ENCODE measurements at regions not wholly inside any gene's neighbourhood (a gene's known extent, or its start where the extent isn't known, plus 50 kb on each side); places are given as distances from the start of the nearest gene placed in this dataset.

DNA sequence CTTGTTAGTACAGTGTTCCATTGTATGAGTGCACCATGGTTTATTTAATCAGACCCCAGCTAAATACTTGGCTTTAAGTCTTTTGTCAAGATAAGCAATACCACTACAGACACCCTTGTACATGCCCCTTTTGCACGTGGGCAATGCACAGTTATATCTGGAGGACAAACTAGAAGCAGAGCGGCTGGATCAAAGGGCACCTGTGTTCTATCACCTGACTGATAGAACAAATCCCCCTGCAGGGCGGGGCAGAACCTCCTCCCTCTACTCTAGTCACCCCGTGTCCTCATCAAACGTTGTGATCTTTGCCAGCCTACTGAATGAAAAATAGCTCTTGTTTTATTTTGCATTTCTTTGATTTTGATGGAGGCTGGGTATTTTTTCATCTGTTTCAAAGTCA, 314.9 kb downstream of the TLE3 start:
- DNase-seq (ENCODE audit: extremely low read depth in 1 of 2, low read depth in 1 of 2), result no peak

DNA sequence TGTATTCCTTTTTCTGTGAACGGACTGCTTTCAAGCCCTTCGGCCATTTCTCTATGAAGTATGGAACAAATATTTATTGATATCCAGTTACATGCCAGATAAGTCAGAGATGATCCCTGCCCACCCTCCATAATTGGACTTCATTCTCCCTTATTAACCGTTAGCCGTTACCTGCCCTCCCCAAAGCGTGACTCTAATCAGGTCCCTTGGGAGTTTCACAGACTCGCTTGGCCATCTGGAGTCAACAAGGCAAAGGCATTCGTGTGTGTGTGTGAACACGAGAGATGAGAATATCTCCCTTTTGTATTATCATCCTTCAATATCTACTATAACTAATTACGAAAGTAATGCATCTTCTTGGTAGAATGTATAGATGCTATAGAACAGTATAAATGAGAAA, 314.5 kb downstream of the TLE3 start:
- no peak for DNase-seq (ENCODE audit: extremely low read depth in 1 of 2, low read depth in 1 of 2)

DNA sequence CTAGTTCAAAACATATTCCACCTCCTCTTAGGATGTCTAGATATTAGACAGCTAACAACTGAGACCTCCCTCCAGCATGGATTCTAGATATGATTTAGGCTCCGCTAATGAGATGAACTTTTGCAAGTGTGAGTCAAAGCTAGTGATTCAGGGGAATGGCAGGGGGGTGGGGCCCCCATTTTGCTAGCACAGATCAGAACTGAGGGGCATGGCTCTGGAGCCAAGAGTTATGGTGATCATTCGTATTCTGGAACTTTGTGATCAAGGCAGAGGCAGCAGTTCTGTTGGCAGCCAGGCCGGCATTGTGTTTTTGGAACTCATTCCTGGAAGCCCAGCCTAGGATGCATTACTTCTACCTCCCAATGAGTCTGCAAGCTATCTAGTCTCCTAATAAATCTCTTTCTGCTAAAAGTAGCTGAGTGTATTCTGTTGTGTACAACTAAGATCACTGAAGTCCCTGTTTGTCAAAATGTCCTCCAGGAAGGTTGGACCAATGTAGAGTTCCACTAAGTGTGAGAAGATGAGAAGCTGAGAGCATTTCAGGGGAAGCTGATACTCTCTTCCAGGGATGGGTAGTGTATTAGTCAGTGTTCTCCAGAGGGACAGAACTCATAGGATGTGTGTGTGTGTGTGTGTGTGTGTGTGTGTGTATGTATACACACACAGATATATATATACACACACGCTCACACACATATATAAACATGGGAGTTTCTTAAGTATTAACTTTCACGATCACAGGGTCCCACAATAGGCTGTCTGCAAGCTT, 312.7 kb downstream of the TLE3 start:
- DNase-seq (ENCODE audit: extremely low read depth in 1 of 2, low read depth in 1 of 2), result no peak

DNA sequence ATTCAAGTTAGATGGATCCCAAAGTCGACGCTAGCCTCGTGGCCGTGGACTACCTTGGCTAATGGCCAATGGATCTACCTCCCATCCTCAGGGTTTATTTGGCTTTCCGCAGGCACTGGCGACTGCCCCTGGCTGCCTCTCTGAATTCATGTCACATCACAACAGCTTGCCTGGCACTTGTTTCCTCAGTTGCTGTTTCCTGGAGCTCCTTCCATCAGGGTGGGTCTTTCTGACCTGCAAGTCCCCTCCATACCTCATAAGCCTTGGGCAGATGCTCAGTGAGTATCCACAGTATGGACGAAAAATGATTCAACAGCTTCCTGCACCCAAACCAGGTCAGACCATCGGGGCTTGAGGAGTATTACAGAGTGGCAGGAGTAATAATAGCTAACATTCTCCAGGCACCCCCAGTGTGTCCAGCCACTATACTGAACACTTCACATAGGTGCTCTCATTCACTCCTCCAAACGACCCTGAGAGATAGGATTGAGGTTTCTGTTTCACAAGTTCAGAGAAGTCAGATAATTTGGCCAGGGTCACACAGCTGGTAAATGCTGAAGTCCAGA, 311.5 kb downstream of the TLE3 start:
- DNase-seq (ENCODE audit: extremely low read depth in 1 of 2, low read depth in 1 of 2), result no peak

DNA sequence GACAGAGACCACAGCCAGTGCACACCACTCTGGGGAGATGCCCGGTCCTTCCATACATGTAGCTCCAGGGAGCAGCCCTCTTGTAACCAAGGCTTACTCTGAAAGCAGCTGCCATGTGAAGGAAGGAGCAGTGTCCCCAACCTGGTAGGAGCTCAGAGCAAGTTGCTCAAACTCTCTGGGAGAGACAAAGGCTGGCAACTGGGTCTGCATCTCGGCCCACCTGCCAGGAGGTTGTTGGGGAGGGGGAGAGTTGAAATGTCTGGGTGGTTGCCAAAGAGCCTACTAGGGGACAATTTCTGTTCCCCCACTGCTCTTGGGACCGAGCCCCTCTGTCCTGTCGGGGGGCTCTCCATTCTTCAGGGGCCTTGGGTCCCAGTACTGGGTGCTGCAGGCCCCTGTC, 309.9 kb downstream of the TLE3 start:
- DNase-seq (ENCODE audit: extremely low read depth in 1 of 2, low read depth in 1 of 2), result no peak

DNA sequence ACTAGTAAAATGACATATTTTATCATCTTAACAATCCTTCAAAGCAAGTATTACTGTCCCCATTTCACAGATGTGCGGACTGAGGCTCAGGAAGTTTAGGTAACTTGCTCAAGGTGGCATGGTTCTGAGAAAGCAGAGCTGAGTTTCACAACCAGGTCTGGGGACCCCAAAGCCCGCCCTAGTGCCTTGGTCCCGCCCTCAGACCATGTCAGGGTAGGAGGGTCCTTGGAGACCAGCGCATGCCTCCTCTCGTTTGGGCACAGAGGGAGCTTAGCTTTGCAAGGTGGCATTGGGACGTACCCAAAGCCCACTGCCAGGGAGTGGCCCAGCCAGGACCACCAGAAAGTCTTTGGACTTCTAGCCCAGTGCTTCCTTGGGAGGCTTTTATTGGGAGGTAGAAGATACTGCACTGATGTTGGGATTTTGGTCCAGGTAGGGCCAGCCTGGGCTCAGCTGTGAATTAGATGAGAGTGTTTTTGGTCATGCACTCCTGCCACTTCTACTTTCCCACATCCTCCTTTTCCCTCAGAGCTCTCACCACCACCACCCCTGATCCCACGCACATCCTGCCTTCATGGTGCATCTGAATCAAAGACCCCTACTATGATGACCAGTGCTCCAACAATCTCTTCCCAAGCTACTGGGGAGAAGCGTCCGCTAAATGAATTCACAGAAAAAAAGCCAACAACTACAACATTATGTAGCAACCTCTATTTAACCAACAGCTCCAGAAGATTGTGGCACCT, 307.9 kb downstream of the TLE3 start:
- DNase-seq (ENCODE audit: extremely low read depth in 1 of 2, low read depth in 1 of 2), result no peak

DNA sequence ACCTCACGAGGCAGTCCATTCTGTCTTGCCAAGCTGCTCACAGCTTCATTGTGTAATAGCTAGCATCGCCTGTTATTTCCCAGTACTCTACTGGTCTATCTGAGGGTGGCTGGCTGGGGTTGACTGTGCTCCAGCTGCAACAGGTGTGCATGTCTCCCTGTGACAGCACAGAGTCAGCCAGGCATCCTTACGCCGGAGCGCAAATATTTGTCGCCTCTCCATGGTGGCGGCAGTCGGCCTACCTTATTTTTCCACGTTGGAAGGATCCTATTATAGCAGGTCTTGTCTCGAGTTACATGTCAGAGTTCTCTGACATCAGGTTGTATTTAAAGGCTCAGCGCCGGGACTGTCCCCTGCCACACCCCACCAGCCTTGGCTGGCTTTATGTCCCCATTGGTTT, 307.1 kb downstream of the TLE3 start:
- no peak for DNase-seq (ENCODE audit: extremely low read depth in 1 of 2, low read depth in 1 of 2)

DNA sequence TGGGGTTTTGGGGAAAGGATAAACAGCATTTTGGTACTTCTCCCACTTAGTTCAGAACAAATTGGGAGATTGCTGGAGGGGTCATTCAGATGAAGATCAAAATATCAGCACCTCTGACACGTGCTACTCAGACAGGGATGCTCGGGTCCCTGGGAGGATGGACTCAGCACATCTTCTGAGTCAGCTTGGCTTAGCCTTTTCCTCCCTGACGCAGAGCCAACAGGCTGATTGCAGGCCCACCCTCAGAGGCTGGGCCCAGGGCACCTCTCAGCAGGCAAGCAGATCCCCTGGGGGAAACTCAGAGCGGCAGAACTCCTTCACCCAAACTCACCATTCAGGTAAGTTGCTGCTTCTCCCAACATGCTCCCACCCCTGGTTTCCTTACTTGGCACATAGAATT, 304.9 kb downstream of the TLE3 start:
- no peak for DNase-seq (ENCODE audit: extremely low read depth in 1 of 2, low read depth in 1 of 2)

DNA sequence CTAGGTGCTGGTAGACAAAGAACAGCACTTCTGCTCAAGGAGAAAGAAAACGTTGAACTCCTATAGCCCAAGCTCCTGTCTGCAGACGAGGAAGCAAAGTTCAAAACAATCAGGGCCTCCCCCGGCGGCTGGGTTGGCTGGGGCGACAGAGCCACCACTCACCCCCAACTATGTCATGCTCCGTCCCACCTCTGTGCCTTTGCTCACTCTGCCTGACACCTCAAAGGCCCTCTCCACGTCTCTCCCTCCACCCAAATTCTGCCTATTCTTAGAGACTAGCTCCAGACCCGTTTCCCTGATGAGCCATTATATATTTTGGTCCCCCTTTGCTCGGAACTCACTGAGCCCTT, 304.3 kb downstream of the TLE3 start:
- DNase-seq (ENCODE audit: extremely low read depth in 1 of 2, low read depth in 1 of 2), result no peak

DNA sequence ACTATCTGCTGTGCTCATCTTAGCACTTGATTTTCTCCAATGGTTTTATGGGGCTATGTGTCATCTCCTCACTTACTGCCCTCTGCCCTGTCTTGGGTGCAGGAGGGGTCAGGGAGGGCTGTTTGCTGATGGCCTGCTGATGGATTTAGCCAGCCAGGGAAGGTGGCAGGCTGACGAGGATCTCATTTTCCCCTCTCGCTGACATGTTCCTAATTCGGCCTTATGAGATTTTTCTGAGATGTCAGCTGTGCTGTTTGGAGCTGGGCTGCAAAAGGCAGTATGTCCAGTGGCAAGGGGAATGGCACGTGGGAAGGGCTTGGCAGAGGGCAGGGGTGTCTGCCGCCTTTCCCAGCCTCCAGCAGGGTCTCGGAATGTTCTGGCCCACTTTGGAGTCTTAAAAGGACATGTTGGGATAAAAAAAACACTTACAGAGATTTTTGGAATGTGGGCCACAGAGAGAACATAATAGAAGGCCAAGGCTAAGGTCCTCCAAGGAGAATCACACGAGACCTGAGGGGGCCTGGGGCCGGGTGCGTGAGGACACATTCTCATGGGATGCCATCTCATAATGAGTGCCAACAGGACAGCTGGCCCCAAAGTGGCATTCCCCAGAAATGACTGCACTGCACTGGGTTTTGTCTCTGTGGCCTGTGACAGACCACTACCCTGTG, 303.8 kb downstream of the TLE3 start:
- DNase-seq (ENCODE audit: extremely low read depth in 1 of 2, low read depth in 1 of 2), result no peak

DNA sequence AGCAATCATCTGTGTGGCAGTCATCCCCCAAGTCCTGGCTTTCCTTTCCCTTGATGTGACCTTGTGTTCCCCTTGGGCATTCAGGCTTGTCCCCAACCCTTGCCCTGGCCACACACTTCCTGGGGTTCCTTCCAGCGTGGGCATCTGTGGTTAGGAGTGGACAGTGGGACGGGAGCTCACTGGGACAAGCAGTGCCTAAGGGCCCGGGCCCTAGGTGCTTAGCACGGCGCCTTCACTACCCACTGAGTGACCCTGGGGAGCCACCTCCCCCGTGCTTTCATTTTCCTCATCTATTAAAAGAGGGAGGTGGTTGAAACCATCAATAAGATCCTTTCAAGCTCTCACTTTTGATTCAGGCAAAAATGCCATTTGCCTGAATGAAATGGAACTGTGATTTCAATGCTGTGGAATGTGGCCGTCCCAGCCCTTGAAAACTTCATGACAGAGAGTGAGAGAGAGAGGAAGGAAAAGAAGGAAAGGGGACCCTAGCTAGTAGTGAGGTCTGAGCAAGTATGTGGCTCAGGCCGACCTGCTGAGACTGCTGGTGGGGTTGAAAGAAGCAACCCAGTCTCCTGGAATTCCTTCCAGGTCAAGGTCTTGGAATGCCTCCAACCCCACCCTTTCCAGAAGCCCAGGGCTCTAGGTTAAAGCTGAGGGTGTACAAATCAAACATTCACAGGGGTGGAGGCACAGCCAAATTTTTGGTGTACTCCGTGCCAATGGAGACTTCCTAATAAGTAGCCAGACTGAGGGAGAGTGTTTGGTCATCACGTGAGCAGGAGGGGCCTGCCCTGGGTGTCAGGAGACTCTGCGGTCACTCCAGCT, 302.9 kb downstream of the TLE3 start:
- no peak for DNase-seq (ENCODE audit: extremely low read depth in 1 of 2, low read depth in 1 of 2)

DNA sequence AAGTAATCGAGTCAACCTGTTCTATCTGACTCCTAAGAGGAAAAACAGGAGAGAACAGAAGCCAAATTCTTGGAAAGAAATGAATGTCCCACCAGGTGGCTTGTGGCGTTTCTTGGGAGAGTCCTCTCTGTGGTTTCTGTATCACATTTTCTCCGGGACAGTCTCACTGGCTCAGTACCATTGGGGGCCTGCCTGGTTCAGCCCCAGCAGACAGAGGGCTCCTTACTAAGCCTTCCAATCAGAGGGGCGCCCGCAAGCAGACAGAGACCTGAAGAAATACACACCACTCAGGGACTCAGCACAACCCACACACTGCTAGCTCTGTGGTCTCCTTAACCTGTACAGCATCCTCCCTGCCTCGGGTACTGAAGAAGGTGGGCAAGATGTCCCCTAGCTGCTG, 302.1 kb downstream of the TLE3 start:
- DNase-seq (ENCODE audit: extremely low read depth in 1 of 2, low read depth in 1 of 2), result no peak

DNA sequence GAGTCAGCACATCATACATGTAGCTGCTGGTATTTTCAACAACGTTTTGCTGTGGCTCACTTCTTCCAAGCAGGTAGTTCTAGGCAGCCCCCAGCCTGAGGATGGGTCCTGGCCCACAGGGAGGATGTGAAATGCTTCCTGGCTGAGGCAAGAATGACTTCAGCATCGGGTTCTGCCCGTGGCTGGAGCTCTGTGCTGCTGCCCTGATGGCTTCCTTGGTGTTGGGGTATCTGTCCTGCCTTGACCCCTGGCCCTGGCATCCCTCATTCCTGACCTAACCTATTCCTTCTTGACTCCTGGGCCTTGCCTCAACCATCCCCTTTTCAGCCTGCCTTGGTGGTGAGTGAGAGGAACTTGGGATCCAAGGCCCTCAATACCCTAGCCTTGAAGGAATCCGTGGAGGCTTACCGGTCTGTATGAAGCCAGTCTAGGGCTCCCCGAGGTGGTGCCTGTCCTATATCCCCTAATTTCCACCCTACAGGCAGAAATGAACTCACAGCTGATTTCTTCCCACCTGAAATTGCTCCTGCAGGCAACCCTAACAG, 300.6 kb downstream of the TLE3 start:
- no peak for DNase-seq (ENCODE audit: extremely low read depth in 1 of 2, low read depth in 1 of 2)

DNA sequence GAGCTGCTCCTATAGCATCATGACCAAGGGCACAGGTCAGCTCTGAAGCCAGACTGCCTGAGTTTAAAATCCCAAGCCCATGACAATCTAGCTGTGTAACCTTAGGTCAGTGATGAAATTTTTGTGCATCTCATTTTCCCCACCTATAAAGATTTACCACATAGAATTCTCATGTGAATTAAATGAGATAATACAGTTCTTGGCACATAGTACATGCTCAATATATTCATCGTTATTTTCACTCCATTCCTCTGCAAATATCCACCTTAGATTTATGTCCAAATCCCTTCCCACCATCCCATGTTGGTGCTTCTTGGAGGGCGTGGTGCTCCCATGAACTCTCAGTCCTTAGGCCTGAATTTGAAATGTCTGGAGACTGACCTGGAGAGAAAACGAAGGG, 300.1 kb downstream of the TLE3 start:
- no peak for DNase-seq (ENCODE audit: extremely low read depth in 1 of 2, low read depth in 1 of 2)

DNA sequence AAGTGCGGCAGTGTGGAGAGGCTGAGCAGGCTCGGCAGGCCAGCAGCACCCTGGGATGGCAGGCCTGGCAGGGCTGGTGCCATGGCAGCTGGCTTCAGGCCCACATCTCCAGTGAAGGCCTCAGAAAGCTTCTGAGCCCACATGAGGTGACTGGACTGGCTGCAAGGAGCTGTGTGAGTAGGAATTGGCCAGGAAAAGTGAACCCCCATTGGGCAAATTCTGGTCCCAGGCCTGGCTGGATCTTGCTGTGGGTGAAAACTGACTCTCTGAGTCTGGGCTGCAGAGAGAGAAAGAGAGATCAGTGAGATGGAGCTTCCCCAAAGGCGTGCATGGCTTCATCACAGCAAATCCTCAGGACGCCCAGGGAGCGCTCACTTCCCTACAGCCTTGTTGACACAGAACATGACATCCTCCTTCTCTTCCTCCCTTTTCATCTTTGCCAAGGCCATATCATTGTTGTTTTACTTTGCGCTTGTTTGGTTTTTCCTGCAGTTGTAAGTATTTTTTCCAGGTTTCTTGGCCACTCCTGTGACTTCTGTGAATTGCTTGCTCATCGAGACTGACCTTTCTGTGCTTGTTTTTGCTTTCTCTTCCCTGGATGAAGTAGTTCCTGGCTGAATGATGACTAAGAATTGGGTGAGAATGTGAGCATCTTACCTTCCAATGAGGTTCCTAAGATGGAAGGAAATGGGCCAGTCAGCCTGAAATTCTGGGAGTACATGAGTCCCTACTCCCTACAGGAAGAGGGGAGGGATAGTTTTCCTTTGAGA, 299.1 kb downstream of the TLE3 start:
- DNase-seq (ENCODE audit: extremely low read depth in 1 of 2, low read depth in 1 of 2), result no peak

DNA sequence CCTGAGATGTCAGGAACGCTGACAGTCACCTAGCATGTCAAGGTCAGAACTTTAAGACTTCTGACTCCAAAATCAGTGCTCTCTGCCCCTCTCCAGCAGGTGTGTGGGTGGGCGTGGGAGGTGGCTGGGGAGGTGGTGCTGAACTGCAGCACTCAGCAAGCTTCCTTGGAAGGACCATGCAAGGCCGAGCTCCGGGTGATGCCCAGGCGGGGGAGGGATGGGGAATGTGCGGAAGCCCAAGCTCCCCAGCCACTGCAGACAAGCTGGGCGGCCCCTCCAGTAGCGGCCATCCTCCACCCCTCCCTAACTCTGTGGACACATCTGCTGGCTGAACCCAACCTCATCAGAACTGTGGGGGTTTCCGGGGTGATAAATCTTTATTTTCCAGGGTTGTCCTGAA, 296.6 kb downstream of the TLE3 start:
- no peak for DNase-seq (ENCODE audit: extremely low read depth in 1 of 2, low read depth in 1 of 2)

DNA sequence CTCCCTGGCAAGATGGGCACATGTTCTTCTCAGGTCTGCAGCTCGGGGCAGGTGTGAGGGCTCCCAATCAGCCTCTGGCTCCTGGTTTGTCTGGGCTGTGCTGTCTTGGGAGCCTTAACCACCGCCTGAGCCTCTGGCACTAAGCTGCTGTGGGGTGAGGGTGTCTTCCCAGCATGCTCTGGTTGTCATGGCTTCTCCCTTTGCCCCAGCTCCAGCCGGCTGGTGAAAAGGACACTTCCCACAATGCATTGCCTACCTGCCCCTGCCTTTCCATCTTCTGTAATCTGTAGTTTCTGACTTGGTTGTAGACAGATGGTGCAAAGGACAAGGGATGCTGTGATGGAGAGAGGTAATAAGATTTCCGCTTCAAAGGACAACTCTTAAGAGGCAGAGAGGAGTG, 295.3 kb downstream of the TLE3 start:
- DNase-seq (ENCODE audit: extremely low read depth in 1 of 2, low read depth in 1 of 2), result no peak

DNA sequence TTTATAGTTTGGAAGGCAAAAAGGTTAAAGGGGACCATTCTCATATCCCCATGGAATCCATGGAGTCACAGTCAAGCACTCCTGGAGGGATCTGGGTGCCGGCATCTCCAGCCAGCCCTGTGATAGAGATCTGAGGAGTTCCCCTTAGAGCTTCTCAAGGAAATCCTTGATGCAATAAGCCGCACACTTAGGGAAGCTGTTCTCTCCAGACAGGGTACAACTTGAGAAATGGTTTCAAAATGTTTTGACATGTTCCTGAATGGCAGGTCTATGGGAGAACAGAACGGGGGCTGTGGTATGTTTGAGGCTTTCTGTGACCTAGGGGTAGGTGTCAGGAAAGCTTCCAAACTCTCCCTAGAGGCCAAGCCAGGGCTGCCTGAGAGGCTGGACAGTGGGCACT, 292.9 kb downstream of the TLE3 start:
- no peak for DNase-seq (ENCODE audit: extremely low read depth in 1 of 2, low read depth in 1 of 2)

DNA sequence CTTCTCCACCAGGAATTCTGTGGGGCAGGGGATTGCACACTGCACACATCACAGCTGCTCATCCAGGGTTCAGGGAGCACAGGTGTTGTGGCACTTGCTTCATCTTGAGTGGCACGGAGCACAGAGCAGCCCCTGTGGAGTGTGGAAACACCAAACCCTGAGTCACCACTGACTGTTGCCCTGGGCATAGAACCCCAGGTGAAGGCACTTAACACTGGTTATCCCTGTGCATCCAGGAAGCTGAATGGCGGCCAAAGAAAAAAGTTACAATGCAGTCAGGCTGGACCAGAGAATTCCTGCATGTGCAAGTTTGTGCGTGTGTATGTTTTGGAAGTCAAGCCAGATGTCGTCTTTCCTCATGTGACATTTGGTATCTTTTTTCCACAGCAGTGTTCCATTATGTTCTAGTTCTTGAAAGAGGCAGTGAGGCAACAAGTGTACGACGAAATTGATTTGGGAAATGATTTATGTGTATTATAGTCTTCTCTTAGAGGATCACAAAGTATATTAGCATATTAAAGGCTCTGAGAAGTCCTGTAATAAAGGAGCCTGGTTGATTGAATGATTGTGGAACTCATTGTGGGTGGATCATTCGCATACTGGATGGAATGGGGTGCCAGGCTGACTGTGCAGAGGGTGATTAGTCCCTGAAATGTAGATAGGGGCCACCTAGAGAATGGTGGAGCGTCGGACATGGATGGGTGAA, 292.3 kb downstream of the TLE3 start:
- DNase-seq (ENCODE audit: extremely low read depth in 1 of 2, low read depth in 1 of 2), result no peak

All from stimulated activated CD8-positive, alpha-beta memory T cell treated with anti-CD3 and anti-CD28 coated beads, Interleukin-7, amount 100 ng/mL, for 48 hours (primary cell).